Dedifferentiated amniotic fluid mesenchymal stem cell (primary cell): ENCODE measurements at regions not wholly inside any gene's neighbourhood (a gene's known extent, or its start where the extent isn't known, plus 50 kb on each side); places are given as distances from the start of the nearest gene placed in this dataset.

Experiments
- DNase-seq: peaks from one replicate; pipeline ENCODE4 v3.0.0-alpha.2; 2016; ENCODE audit errors: extremely low spot score

DNA sequence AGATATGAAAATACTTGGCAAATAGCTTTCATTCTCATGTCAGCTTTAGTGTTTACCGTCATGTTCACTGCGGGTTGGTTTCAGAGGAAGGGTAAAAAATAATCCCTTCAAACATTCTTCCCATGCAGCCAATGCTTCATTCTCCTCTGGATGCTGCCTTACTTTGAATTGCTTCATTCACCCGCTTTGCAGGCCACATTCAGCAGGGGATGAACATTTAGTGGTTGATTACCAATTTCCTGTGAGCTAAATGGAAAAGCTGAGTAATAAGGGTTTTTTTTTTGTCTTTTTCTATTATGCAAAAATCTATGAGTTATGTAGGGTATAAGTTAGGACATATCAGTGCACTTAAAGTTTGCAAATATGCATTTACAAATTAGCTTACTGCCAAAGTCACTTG lies 96.3 kb upstream of the MEF2C start:
- DNase-seq = peak; percentile 30

DNA sequence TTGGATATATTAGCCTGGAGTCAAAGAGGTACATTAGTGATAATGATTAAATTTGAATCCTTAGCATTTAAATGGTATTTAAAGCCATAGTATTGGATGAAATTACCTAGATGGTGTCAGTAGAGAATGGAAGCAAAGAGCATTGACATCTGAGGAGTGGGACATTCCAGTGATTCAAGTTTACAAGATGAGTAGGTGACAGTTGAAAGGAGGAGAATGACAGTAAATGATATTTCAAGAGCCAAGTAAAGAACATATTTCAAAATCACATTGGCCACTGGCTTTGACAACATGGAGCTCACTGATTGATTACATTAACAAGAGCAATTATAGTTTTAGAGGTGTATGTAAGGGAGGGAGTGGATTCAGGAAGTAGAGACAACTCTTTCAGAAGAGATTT lies 93.9 kb upstream of the MEF2C start:
- no peak for DNase-seq

DNA sequence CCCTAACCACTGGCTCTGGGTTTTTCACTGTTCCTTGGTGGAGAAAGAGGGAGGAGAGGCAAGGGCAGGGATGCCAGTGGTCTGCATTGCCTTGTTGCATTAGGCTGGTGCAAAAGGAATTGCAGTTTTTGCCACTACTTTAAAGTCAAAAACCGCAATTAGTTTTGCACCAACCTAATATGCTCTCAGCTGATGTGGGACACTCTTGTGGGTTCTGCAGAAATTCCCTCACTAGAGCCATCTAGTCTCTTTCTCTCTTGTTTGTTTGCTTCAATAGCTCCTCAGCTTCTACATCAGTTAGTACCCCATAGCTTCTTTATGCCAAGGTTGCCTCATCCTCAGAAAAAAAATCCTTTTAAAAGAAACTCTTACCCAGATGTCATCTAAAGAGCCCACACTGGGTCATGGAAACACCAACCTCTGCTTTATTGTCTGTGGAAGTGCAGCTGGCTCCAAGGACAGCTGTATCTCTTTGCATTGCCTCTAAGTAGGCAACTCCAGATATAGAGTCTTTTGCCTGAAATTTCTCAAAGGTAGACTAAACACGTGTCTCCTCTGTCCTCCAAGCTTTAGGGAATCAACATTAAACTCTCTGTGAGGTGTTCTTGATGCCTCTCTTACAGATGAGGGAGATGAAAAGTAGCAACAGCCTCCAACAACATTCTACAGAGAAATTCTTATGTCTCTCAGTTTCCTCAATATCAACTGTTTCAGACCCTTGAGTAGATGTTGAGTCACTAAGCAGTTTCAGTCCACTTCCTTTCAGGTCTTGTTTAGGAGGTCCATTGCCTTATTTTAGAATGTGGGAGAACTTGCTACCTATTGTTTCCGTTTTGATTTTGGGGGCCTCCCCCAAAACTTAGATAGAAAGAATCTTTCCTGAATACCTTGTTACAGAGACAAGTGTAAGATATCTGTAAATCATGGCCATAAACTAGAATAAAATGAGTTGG lies 84.9 kb upstream of the MEF2C start:
- no peak for DNase-seq

DNA sequence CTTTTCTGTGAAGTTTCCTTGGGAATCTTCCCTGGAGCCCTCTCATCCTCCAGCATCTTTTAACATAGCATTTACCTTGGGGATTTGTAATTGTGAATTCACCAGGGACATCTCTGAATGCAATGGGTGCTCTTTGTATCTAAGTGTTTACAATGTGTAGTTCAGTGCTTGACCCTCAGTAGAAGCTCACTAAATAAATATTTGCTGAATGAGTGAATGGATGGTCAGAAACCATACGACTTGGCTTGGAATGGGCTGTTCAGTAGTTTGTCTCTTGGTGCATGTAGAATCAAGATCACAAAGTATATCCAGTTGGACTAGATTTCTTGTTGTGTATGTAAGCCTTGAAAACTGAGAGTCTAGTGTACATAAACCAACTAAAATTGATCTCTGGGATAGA lies 81.8 kb upstream of the MEF2C start:
- DNase-seq = no peak

DNA sequence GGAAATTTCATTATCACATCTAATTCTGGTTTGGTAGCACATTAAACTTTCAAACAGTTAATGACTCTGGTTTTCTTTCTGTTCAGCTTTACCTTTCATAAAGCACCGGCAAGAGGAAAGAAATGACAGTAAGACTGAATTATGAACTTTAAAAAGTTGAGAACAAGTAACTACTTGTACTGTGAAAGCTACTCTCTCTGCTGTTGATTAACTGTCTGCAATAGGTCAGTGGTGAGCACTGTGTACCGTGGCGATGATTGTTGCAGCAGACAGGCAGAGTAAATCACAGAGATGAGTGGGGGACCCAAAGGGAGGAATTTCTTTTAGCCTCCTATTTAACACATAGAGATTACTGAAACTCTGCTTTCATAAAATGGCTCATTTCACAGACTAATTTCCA lies 74.0 kb upstream of the MEF2C start:
- DNase-seq = no peak

DNA sequence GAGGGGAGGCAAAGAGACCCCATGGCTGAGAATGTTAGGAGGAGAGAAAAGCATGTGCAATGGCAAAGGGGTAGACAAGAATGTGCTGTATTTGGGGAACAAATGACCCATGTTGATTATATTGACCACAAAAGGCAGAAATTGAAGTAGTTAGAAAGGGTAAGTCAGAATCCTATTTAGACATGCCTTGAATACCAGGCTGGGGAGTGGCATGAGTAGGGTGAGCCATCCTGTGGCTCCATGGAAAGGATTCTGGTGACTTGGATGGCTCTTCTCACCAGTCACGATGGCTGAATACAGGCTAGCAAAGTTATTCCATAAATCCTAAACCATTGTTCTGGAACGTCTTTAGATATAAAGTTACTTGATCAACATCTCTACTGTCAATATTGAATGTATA lies 73.4 kb upstream of the MEF2C start:
- DNase-seq = no peak

DNA sequence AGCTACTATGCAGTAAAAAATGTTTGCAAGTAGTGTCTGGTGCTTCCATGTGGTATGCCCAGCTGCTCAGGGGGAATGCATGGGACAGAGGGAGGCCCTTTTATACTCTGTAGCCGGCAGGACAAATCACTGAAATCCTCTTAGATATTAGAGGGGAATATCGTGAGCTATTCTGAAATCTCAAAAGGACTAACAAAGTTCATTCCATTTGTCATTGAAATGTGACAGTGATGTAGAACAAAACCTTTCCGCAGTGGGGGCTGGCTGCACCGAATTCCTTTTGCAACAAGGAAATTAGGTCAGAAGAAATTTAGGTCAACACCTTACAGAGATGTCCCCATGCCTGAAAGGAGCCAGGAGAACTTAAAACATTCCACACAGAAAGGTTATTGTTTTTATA lies 72.4 kb upstream of the MEF2C start:
- no peak for DNase-seq

DNA sequence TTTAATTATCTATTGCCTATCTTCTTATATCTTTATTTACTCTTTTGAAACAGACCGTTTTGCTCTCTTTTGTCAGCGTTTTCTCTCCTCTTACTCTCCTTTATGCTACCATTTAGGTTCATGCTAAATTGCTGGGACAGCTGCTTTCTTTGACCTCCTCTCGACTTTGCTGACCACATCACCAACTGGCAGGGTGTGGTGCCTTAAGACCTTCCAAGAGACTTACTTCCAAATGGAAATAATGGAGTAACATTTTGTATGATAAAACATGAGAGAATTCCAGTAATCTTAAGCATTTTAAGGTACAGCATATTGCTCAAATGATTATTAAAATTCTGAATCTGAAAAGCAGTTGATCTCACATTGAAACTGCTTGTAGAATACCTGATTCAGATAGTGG lies 71.5 kb upstream of the MEF2C start:
- DNase-seq = no peak

DNA sequence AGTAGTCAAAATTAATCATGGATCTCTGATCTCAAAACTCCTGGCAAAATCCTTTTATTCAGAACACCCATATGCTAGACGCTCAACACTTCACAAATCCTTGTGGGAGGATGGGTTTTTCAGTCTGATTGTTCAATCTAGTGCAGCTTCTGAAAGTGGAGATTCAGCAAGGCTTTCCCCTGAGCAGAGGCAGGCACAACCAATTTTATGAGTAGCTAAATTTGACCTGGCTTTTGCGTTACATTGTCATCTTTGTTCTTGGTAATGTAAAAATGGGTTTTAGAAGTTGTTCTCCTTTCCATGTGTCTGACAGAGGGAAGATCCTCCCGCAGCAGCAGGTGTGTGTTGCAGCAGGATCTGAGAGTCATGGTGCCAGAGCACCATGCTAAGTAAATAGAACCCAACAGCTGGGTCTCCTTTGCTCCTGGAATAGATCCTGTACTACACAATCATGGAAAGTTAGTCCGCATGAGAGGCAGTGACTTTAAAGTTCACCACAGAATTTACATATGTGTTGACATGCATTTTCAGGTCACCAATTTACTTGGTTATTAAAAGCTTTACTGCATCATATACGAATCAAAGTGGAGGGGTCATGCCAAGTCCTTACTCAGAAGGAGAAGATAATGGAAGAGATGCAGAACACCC lies 70.1 kb upstream of the MEF2C start:
- no peak for DNase-seq

DNA sequence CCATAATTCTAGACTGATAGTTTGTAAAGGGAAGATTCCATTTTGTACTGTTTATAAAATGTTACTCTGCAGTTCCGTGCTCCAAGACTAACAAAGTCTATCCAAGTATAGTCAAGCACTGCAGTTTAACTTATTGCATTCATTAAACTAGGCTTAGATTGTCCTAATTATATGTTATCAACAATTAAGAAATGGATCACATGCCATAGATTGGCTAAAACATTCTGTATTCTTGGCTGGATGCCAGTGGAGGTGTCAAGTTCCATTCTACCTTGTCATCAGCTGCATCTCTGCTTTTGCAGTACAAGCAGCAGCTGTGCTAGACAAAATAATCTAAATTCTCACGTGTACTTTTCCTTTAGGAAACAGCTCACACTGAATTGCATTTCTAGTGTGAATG lies 69.4 kb upstream of the MEF2C start:
- DNase-seq = no peak

DNA sequence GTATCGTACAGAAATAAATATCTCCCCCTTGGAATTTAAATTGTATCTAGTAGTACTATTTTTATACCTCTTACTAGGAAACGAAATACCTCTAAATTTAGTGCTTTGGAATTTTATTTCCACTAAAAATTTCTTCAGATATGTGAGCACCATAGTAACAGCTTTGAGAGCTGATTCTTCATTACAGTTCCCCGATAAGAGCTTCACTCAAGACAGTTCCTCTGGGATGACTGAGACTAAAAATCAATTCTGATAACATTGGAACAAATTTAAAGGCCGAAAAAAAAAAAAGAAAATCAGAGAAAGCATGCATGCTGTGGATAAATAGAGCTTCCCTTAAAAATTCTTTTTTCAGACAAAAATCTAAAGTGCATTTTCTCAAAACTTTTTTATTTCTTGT lies 68.5 kb upstream of the MEF2C start:
- DNase-seq = no peak

DNA sequence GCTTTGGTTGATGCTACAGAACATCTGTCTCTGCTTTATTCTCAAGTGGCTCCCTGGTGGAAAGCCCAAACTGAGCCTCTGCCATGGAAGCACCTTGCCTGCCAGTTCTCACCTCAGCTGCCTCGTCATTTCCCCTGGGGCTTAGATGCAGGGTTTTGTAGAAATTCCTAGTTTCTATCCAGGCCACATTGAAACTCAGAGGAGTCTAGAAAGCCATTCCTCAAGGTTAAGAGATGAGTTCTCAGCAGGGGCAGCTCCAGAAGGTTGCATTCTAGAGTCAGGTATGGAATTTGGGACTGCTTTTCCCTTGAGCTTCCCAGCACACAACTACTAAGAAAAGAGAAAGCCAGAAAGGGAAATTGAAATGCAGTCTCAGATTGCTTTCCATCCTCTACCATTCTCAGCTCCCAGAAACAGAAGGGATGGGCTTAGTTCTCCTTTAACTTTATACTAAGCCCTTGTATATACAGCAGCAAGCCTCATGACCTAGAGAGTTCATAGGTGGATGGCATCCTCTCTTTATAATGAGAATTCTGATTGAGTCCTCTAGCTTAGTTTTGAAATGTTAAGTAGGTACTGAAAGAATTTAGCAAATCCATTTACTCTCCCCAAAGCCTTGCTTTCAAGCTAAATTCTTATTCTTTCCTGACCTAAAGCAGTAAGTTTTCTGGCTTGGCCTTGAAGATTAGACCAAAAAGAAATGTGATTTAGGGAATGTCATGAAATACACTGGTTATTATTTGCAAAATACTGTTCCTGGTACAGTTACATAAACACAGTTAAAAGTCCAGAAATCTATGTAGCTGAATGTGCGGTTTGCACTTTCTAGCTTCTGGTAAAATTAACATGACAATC lies 66.0 kb upstream of the MEF2C start:
- no peak for DNase-seq

DNA sequence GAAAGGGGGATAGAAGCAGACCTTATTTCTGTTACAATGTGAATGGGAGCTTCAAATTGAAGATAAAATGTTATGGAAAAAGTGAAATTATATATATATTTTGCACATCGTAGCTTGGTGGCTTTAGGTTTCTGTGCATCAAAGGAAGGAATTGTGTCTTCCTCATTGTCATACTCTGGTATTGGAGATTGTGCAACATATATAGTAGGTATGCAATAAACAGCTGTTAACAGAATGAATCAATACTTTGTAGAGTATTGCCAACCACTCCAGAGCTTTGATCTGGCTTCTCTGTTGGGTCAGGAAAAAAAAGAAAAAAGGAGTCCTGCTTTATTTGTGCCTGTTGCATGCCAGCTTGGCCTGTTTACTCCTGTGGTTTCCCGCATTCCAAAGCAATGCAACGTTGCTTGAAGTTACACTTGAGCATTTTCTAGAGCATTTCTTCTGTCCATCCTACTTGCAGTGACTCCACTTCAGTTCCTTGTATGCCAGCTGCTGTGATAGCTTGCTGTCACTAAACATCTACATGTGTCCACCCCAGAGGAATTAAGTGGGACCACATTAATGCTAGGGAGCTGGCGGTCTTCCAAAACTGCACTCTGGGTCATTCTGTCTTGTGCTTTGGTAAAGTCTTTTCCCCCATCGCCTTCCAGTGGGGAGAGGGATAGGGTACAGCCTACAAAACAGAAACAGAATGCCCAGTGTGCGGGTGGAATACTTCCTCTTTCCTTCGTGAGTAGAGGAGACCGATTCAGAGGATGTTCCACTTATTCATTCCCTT lies 62.0 kb upstream of the MEF2C start:
- peak; percentile 78 for DNase-seq

DNA sequence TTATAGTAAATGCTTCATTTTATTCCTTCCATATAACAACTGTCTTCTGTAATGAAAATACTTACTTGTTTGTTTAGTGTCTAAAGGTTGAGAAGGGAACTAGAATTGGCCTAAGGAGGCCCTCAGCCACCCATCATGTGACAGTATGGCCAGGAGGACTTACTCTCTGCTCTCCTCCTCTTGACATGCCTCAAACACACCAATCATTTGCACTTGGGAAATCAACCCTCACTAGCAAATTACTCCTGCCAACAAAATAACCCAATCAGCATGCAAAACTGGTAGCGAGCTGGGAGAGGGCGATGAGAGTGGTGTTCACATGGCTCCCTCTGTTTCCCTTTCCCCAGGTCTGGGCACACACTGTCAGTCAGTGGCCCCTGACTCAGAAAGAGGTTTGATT lies 58.6 kb upstream of the MEF2C start:
- no peak for DNase-seq

DNA sequence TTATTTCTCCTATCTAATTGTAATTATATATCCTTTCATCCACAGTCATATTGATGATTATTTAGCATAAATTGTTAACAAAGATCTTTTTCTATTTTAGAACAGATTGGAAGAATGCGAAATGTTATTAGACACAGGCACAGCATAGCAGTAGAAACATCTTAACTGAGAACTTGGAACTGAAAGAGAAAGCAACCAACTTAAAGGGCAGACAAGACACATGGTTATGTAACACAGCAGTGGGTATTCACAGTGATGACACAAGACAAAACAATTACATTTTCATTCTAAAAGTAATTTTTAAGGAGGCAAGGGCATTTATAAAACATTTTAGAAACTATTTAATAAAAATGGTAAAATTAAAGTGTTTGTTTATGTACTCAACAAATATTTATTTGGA lies 57.7 kb upstream of the MEF2C start:
- DNase-seq = no peak

DNA sequence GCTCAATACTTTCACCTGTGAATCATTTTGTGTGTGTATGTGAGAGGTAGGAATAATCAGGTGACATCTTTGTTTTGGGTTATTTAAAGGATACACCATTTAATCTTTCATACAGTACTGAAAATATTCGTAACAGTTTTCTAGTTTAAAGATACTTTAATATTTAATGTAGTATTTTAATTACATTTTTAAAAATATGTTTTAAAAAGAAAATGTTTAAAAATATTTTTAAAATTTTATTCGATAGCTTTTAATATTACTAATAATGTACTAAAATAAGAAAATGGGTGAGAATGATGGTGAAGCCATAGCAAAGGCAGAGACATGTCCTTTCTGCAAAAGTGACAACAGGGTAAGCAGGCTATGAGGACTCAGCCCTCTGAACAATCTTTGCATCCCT lies 56.3 kb upstream of the MEF2C start:
- no peak for DNase-seq

DNA sequence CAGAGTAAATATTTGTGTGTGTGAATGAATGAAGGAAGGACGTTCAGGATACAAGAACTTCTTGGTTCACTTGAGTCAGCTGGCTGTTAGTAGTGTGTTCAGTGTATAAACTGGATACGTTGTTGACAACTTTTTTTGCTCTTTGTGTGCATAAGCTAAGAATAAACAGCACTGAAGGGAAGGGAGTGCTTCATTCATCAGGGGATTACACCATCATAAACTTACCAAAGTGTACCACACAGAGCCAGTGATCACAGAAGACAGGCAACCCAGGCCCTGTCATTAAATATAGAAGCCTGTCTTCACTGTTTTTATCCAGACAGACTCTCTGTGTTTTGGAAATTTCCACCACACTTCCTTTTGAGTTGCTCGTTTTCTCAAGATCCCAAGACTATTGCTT lies 55.5 kb upstream of the MEF2C start:
- DNase-seq = no peak

DNA sequence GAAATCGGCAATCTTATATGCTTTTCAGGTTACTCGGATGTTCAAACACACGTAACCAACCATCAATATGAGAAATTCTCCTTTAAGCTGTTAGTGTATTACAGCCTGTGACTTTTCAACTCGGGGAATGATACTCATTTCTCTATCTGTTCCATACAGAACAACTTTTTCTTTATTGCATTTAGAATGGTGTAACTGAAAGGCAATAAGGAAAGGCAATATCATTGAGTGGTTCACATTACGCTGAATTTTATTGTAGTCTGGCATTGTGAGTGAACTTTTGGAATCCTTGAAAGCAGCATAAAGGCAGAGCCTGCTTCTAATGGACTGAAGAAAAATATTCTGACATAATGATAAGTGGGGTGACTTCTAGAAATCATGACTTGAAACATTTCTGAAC lies 54.4 kb upstream of the MEF2C start:
- DNase-seq = no peak

DNA sequence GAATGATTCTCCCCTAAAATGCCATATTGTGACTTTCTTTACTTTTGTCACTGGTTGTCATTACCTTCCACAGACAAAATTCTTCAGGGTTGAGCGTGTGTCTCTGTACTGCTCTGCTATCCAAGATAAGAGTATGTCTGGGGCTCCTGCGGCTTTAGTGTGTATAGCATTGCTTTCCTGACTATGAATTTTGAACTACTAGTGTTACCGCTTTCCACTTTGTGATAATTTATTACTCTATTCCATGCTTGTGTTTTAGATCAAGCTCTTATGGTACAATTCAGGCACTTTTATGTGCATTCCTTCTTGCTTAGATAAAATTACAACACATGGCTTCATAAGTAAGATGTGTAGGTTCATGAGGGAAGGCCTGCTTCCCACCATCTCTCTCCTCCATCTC lies 51.5 kb upstream of the MEF2C start:
- no peak for DNase-seq
